GM23338 (cell line): ENCODE measurements at regions not wholly inside any gene's neighbourhood (a gene's known extent, or its start where the extent isn't known, plus 50 kb on each side); places are given as distances from the start of the nearest gene placed in this dataset.

Experiments used
- ATAC-seq: fragments of 200-7000 bp; cut with Tn5 transposase; 3 replicates; pipeline ENCODE4 v1.9.1; 2020
- DNase-seq: peaks from one replicate; pipeline ENCODE4 v3.0.0-alpha.2; 2015; ENCODE audit warnings: low spot score
- H2AFZ ChIP-seq: fragments of 200-600 bp; sonication (generic); 2 replicates; pipeline ENCODE4 v1.8.0; 2016; ENCODE audit warnings: antibody characterized with exemption, mild to moderate bottlenecking, moderate library complexity
- H3F3A ChIP-seq: fragments of 200-600 bp; sonication (generic); replicated peaks from 2 replicates; pipeline ENCODE4 v1.8.0; 2017; ENCODE audit warnings: antibody characterized with exemption, mixed run types, low read depth
- H3K27ac ChIP-seq: fragments of 200-600 bp; sonication (generic); 2 replicates; pipeline ENCODE4 v1.6.1; 2016; ENCODE audit warnings: low read depth
- H3K27me3 ChIP-seq: fragments of 200-600 bp; sonication (generic); 2 replicates; pipeline ENCODE4 v1.8.0; 2016; ENCODE audit warnings: mild to moderate bottlenecking, mixed run types, moderate library complexity; ENCODE audit not compliant: insufficient read depth
- H3K36me3 ChIP-seq: fragments of 200-600 bp; sonication (generic); 2 replicates; pipeline ENCODE4 v1.8.0; 2016; ENCODE audit warnings: mild to moderate bottlenecking; ENCODE audit not compliant: insufficient read depth
- H3K4me1 ChIP-seq: fragments of 200-600 bp; sonication (generic); 2 replicates; pipeline ENCODE4 v1.8.0; 2016; ENCODE audit warnings: mild to moderate bottlenecking, moderate library complexity; ENCODE audit not compliant: insufficient read depth
- H3K4me2 ChIP-seq: fragments of 200-600 bp; sonication (generic); 2 replicates; pipeline ENCODE4 v1.7.1; 2017; ENCODE audit warnings: mixed run types
- H3K4me3 ChIP-seq: fragments of 200-600 bp; sonication (generic); 2 replicates; pipeline ENCODE4 v1.6.1; 2016; ENCODE audit warnings: mixed run types
- H3K79me2 ChIP-seq: fragments of 200-600 bp; sonication (generic); replicated peaks from 2 replicates; pipeline ENCODE4 v1.8.0; 2017; ENCODE audit warnings: mild to moderate bottlenecking; ENCODE audit not compliant: insufficient read depth
- H3K9me2 ChIP-seq: fragments of 200-600 bp; sonication (generic); 2 replicates; pipeline ENCODE4 v1.8.0; 2017; ENCODE audit not compliant: insufficient read depth
- H4K20me1 ChIP-seq: fragments of 200-600 bp; sonication (generic); replicated peaks from 2 replicates; pipeline ENCODE4 v1.8.0; 2017; ENCODE audit warnings: mild to moderate bottlenecking; ENCODE audit not compliant: insufficient read depth
- H3K27ac Mint-ChIP-seq: 2 replicates; pipeline ENCODE4 v1.8.0; 2020; ENCODE audit warnings: inconsistent platforms, mild to moderate bottlenecking, moderate library complexity, mixed read lengths
- H3K27me3 Mint-ChIP-seq: 3 replicates; pipeline ENCODE4 v1.8.0; 2022; ENCODE audit warnings: low read depth, mild to moderate bottlenecking, moderate library complexity, mixed read lengths, inconsistent platforms; ENCODE audit not compliant: insufficient read depth, poor library complexity
- H3K36me3 Mint-ChIP-seq: 3 replicates; pipeline ENCODE4 v1.8.0; 2021; ENCODE audit warnings: low read depth, mild to moderate bottlenecking, inconsistent platforms, moderate library complexity, mixed read lengths
- H3K4me1 Mint-ChIP-seq: 3 replicates; pipeline ENCODE4 v1.8.0; 2020; ENCODE audit warnings: mild to moderate bottlenecking, inconsistent platforms, mixed read lengths
- H3K4me3 Mint-ChIP-seq: 3 replicates; pipeline ENCODE4 v1.8.0; 2021; ENCODE audit warnings: moderate library complexity, mild to moderate bottlenecking, inconsistent platforms, mixed read lengths
- H3K9me3 Mint-ChIP-seq: 3 replicates; pipeline ENCODE4 v1.8.0; 2020; ENCODE audit warnings: moderate library complexity, mild to moderate bottlenecking, inconsistent platforms, mixed read lengths
- CREB1 ChIP-seq: fragments of 250-450 bp; sonication (Bioruptor Pico); IDR thresholded peaks from 2 replicates; pipeline ENCODE4 v1.5.0; 2020; ENCODE audit warnings: low read depth, mild to moderate bottlenecking, moderate library complexity
- EZH2 ChIP-seq: fragments of 200-600 bp; sonication (generic); IDR thresholded peaks from one replicate; pipeline ENCODE4 v1.8.0; 2017; ENCODE audit warnings: antibody characterized with exemption, mild to moderate bottlenecking, low read depth; ENCODE audit not compliant: unreplicated experiment
- EZH2phosphoT487 ChIP-seq: fragments of 200-600 bp; sonication (generic); IDR thresholded peaks from one replicate; pipeline ENCODE4 v1.8.1; 2018; ENCODE audit warnings: antibody characterized with exemption; ENCODE audit not compliant: unreplicated experiment
- JUNB ChIP-seq: IDR thresholded peaks from one replicate; pipeline ENCODE4 v1.6.1; 2016; ENCODE audit warnings: antibody characterized with exemption; ENCODE audit not compliant: unreplicated experiment
- NANOG ChIP-seq: IDR thresholded peaks from 2 replicates; pipeline ENCODE4 v1.6.1; 2016; ENCODE audit warnings: antibody characterized with exemption, borderline replicate concordance
- POLR2AphosphoS5 ChIP-seq: IDR thresholded peaks from 2 replicates; pipeline ENCODE4 v1.6.1; 2016; ENCODE audit warnings: antibody characterized with exemption, low read depth
- STAT1 ChIP-seq: IDR thresholded peaks from one replicate; pipeline ENCODE4 v1.6.1; 2016; ENCODE audit warnings: antibody characterized with exemption; ENCODE audit not compliant: unreplicated experiment
- ZNF114 ChIP-seq: fragments of 250-450 bp; sonication (Bioruptor Pico); IDR thresholded peaks from 2 replicates; pipeline ENCODE4 v1.5.0; 2020; ENCODE audit warnings: mild to moderate bottlenecking, moderate library complexity
- ZNF331 ChIP-seq: fragments of 250-450 bp; sonication (Bioruptor Pico); IDR thresholded peaks from 2 replicates; pipeline ENCODE4 v1.5.0; 2020; ENCODE audit warnings: low read depth, mild to moderate bottlenecking, moderate library complexity
- ZNF462 ChIP-seq: fragments of 250-450 bp; sonication (Bioruptor Pico); IDR thresholded peaks from 2 replicates; pipeline ENCODE4 v1.5.0; 2020; ENCODE audit warnings: mild to moderate bottlenecking, moderate library complexity
- TF ChIP-seq, protein P1 (sequence below), 2 experiments: fragments of 200-600 bp in 1 of 2; sonication (generic) in 1 of 2; conservative IDR thresholded peaks; 2 replicates each; pipeline versions ENCODE4 v1.5.1 to v1.6.1; 2016 to 2017; ENCODE audit warnings: antibody characterized with exemption in 2 of 2, low read depth in 2 of 2, mild to moderate bottlenecking in 2 of 2, moderate library complexity in 1 of 2
- TF ChIP-seq, protein P2 (sequence below): IDR thresholded peaks from 2 replicates; pipeline ENCODE4 v1.6.1; 2016; ENCODE audit warnings: antibody characterized with exemption
- TF ChIP-seq, protein P3 (sequence below): IDR thresholded peaks from one replicate; pipeline ENCODE4 v1.6.1; 2018; ENCODE audit warnings: antibody characterized with exemption; ENCODE audit not compliant: unreplicated experiment

DNA sequence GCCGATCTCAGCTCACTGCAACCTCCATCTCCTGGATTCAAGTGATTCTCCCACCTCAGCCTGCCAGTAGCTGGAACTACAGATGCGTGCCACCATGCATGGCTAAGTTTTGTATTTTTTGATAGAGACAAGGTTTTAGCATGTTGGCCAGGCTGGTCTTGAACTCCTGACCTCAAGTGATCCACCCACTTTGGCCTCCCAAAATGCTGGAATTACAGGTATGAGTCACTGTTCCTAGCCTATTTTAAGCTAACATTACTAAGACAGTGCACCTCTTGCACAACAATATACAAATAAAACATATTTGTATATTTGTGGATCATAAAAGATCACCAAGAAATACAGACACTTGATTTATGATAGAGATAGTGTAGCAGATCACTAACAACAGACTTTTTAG is 139.1 kb downstream of the DUSP10 start:
- Mint-ChIP-seq H3K27me3 (no peaks in the 10 kb centered on the region), H3K4me3 (no peak overlapping the region), H3K4me1 (no peaks in the 10 kb centered on the region), H3K27ac (no peak overlapping the region), H3K9me3 (no peaks in the 10 kb centered on the region), H3K36me3 (no peaks in the 10 kb centered on the region)
- no peak overlapping the region for H3K27ac ChIP-seq
- no peaks in the 10 kb centered on the region for H3K27me3 ChIP-seq
- H2AFZ ChIP-seq = no peak overlapping the region
- H3K4me1 ChIP-seq = no peaks in the 10 kb centered on the region
- no peaks in the 10 kb centered on the region for H3K79me2 ChIP-seq
- H3K9me2 ChIP-seq = no peaks in the 10 kb centered on the region
- H3K36me3 ChIP-seq = no peaks in the 10 kb centered on the region
- DNase-seq = no peak
- H3K4me2 ChIP-seq = no peak overlapping the region
- no peaks in the 10 kb centered on the region for H3F3A ChIP-seq
- H3K4me3 ChIP-seq = no peak overlapping the region
- no peak for TF ChIP-seq ZNF331 (CRISPR knock-in tag)
- no peak for TF ChIP-seq POLR2AphosphoS5
- TF ChIP-seq, protein P1, sequence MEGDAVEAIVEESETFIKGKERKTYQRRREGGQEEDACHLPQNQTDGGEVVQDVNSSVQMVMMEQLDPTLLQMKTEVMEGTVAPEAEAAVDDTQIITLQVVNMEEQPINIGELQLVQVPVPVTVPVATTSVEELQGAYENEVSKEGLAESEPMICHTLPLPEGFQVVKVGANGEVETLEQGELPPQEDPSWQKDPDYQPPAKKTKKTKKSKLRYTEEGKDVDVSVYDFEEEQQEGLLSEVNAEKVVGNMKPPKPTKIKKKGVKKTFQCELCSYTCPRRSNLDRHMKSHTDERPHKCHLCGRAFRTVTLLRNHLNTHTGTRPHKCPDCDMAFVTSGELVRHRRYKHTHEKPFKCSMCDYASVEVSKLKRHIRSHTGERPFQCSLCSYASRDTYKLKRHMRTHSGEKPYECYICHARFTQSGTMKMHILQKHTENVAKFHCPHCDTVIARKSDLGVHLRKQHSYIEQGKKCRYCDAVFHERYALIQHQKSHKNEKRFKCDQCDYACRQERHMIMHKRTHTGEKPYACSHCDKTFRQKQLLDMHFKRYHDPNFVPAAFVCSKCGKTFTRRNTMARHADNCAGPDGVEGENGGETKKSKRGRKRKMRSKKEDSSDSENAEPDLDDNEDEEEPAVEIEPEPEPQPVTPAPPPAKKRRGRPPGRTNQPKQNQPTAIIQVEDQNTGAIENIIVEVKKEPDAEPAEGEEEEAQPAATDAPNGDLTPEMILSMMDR (conservative IDR thresholded peaks at IDR 0.05; ENCODE audit: low read depth in 2 of 2) = no peak
- no peak for TF ChIP-seq JUNB
- TF ChIP-seq CREB1 (CRISPR knock-in tag) = no peak
- TF ChIP-seq, protein P2, sequence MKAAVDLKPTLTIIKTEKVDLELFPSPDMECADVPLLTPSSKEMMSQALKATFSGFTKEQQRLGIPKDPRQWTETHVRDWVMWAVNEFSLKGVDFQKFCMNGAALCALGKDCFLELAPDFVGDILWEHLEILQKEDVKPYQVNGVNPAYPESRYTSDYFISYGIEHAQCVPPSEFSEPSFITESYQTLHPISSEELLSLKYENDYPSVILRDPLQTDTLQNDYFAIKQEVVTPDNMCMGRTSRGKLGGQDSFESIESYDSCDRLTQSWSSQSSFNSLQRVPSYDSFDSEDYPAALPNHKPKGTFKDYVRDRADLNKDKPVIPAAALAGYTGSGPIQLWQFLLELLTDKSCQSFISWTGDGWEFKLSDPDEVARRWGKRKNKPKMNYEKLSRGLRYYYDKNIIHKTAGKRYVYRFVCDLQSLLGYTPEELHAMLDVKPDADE = no peak
- TF ChIP-seq ZNF462 (CRISPR knock-in tag) = no peak
- TF ChIP-seq ZNF114 (CRISPR knock-in tag) = no peak
- TF ChIP-seq, protein P3, sequence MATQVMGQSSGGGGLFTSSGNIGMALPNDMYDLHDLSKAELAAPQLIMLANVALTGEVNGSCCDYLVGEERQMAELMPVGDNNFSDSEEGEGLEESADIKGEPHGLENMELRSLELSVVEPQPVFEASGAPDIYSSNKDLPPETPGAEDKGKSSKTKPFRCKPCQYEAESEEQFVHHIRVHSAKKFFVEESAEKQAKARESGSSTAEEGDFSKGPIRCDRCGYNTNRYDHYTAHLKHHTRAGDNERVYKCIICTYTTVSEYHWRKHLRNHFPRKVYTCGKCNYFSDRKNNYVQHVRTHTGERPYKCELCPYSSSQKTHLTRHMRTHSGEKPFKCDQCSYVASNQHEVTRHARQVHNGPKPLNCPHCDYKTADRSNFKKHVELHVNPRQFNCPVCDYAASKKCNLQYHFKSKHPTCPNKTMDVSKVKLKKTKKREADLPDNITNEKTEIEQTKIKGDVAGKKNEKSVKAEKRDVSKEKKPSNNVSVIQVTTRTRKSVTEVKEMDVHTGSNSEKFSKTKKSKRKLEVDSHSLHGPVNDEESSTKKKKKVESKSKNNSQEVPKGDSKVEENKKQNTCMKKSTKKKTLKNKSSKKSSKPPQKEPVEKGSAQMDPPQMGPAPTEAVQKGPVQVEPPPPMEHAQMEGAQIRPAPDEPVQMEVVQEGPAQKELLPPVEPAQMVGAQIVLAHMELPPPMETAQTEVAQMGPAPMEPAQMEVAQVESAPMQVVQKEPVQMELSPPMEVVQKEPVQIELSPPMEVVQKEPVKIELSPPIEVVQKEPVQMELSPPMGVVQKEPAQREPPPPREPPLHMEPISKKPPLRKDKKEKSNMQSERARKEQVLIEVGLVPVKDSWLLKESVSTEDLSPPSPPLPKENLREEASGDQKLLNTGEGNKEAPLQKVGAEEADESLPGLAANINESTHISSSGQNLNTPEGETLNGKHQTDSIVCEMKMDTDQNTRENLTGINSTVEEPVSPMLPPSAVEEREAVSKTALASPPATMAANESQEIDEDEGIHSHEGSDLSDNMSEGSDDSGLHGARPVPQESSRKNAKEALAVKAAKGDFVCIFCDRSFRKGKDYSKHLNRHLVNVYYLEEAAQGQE = no peak
- no peak for TF ChIP-seq NANOG
- TF ChIP-seq EZH2phosphoT487 = no peak
- no peak for TF ChIP-seq EZH2
- TF ChIP-seq STAT1 = no peak
- ATAC-seq = no peak
- H4K20me1 ChIP-seq = no peaks in the 10 kb centered on the region
